Suprapubic skin (tissue), 4 donors: ENCODE measurements at regions not wholly inside any gene's neighbourhood (a gene's known extent, or its start where the extent isn't known, plus 50 kb on each side); places are given as distances from the start of the nearest gene placed in this dataset.

Source experiments
- CTCF ChIP-seq, 2 donors: fragments of 200-600 bp in 1 of 2; fragments of 450-650 bp in 1 of 2; sonication (generic) in 1 of 2; IDR thresholded peaks; one replicate each; pipeline ENCODE4 v1.5.1; 2016 to 2019; ENCODE audit warnings: antibody characterized with exemption in 2 of 2, mild to moderate bottlenecking in 1 of 2, moderate library complexity in 1 of 2
- POLR2A ChIP-seq, 2 donors: fragments of 450-650 bp; IDR thresholded peaks; one replicate each; pipeline ENCODE4 v1.6.1; 2017; ENCODE audit warnings: antibody characterized with exemption in 2 of 2, mild to moderate bottlenecking in 2 of 2, moderate library complexity in 2 of 2
- POLR2AphosphoS5 ChIP-seq, 3 donors: sonication (generic); formaldehyde crosslinking; IDR thresholded peaks; one replicate each; pipeline ENCODE4 v1.6.1; 2017; ENCODE audit warnings: antibody characterized with exemption in 3 of 3

GRCh38 chr7:93013446-93014061 is 104.2 kb downstream of the SAMD9 start:
- no peak for TF ChIP-seq CTCF (IDR thresholded peaks at IDR 0.05)
- TF ChIP-seq POLR2AphosphoS5 (IDR thresholded peaks at IDR 0.05): no peak
- no peak for TF ChIP-seq POLR2A (IDR thresholded peaks at IDR 0.05)
